ENCODE measurements at regions not wholly inside any gene's neighbourhood (a gene's known extent, or its start where the extent isn't known, plus 50 kb on each side); places are given as distances from the start of the nearest gene placed in this dataset.

GRCh38 chr17:31588034-31588433 lies 196.6 kb downstream of the RAB11FIP4 start:
- Histone ChIP-seq H3K9me3 (ENCODE audit: control insufficient read depth in 1 of 2, insufficient read depth in 1 of 2, low read length in 2 of 2) (no peaks in the 10 kb centered on the region), H3K27me3 (ENCODE audit: control insufficient read depth in 1 of 2, insufficient read depth in 2 of 2, low read length in 2 of 2) (no peaks in the 10 kb centered on the region), H3K4me3 (ENCODE audit: low read length) (no peak overlapping the region), H3K4me1 (ENCODE audit: insufficient read depth, low read length) (no peaks in the 10 kb centered on the region), H3K36me3 (ENCODE audit: insufficient read depth, low read length) (no peaks in the 10 kb centered on the region), H3K27ac (ENCODE audit: low read depth in 1 of 2, low read length in 2 of 2) (no peak overlapping the region)
- ChIA-PET POLR2A (no interaction called here), CTCF (no interaction called here)
- ATAC-seq (ENCODE audit: poor library complexity) = no peak
- no peak for TF ChIP-seq CTCF (IDR thresholded peaks at IDR 0.05)
- H3K9me3 Mint-ChIP-seq = no peaks in the 10 kb centered on the region
- no peaks in the 10 kb centered on the region for H3K27me3 Mint-ChIP-seq
- H3K4me1 Mint-ChIP-seq (ENCODE audit: low read depth) = no peaks in the 10 kb centered on the region
- H3K36me3 Mint-ChIP-seq (ENCODE audit: low read depth) = no peaks in the 10 kb centered on the region
- intact Hi-C loops (cut with DNase I, micrococcal nuclease) = no loop called here
- DNase-seq = no peak
- no peak overlapping the region for H3K27ac Mint-ChIP-seq
- H3K4me3 Mint-ChIP-seq = no peak overlapping the region

Data from CD4-positive, alpha-beta T cell (primary cell).